ENCODE measurements at regions not wholly inside any gene's neighbourhood (a gene's known extent, or its start where the extent isn't known, plus 50 kb on each side); places are given as distances from the start of the nearest gene placed in this dataset.

GRCh38 chr5:124126504-124127217 is 614.7 kb downstream of the CSNK1G3 start:
- TF ChIP-seq ZFX (IDR thresholded peaks at IDR 0.05) = no peak
- TF ChIP-seq, protein P1, sequence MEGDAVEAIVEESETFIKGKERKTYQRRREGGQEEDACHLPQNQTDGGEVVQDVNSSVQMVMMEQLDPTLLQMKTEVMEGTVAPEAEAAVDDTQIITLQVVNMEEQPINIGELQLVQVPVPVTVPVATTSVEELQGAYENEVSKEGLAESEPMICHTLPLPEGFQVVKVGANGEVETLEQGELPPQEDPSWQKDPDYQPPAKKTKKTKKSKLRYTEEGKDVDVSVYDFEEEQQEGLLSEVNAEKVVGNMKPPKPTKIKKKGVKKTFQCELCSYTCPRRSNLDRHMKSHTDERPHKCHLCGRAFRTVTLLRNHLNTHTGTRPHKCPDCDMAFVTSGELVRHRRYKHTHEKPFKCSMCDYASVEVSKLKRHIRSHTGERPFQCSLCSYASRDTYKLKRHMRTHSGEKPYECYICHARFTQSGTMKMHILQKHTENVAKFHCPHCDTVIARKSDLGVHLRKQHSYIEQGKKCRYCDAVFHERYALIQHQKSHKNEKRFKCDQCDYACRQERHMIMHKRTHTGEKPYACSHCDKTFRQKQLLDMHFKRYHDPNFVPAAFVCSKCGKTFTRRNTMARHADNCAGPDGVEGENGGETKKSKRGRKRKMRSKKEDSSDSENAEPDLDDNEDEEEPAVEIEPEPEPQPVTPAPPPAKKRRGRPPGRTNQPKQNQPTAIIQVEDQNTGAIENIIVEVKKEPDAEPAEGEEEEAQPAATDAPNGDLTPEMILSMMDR (conservative IDR thresholded peaks at IDR 0.05) = no peak
